ENCODE measurements at regions not wholly inside any gene's neighbourhood (a gene's known extent, or its start where the extent isn't known, plus 50 kb on each side); places are given as distances from the start of the nearest gene placed in this dataset.

GRCh38 chr2:114128725-114129124, 238.8 kb downstream of the ACTR3 start:
- TF ChIP-seq, protein P1, sequence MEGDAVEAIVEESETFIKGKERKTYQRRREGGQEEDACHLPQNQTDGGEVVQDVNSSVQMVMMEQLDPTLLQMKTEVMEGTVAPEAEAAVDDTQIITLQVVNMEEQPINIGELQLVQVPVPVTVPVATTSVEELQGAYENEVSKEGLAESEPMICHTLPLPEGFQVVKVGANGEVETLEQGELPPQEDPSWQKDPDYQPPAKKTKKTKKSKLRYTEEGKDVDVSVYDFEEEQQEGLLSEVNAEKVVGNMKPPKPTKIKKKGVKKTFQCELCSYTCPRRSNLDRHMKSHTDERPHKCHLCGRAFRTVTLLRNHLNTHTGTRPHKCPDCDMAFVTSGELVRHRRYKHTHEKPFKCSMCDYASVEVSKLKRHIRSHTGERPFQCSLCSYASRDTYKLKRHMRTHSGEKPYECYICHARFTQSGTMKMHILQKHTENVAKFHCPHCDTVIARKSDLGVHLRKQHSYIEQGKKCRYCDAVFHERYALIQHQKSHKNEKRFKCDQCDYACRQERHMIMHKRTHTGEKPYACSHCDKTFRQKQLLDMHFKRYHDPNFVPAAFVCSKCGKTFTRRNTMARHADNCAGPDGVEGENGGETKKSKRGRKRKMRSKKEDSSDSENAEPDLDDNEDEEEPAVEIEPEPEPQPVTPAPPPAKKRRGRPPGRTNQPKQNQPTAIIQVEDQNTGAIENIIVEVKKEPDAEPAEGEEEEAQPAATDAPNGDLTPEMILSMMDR (IDR thresholded peaks at IDR 0.05), result no peak
- TF ChIP-seq POLR2A (IDR thresholded peaks at IDR 0.05), result no peak

Measured in body of pancreas (tissue), 4 donors.